Left ventricle myocardium inferior (tissue), 1 donor: ENCODE measurements at regions not wholly inside any gene's neighbourhood (a gene's known extent, or its start where the extent isn't known, plus 50 kb on each side); places are given as distances from the start of the nearest gene placed in this dataset.

ENCODE experiments used
- DNase-seq: peaks from one replicate; pipeline ENCODE4 v3.0.0-alpha.2; 2020
- H3K27ac ChIP-seq: fragments of 200-600 bp; replicated peaks from 2 replicates; pipeline ENCODE4 v1.8.0; 2021
- H3K27me3 ChIP-seq: fragments of 200-600 bp; 2 replicates; pipeline ENCODE4 v1.8.0; 2021; ENCODE audit warnings: low read depth
- H3K36me3 ChIP-seq: fragments of 200-600 bp; 2 replicates; pipeline ENCODE4 v1.8.0; 2021
- H3K4me1 ChIP-seq: fragments of 200-600 bp; 2 replicates; pipeline ENCODE4 v1.8.0; 2021
- H3K4me3 ChIP-seq: fragments of 200-600 bp; 2 replicates; pipeline ENCODE4 v1.8.0; 2021; ENCODE audit warnings: mild to moderate bottlenecking, moderate library complexity
- H3K9me3 ChIP-seq: fragments of 200-600 bp; replicated peaks from 2 replicates; pipeline ENCODE4 v1.8.0; 2021
- CTCF ChIP-seq: fragments of 200-600 bp; IDR thresholded peaks from 2 replicates; pipeline ENCODE4 v1.8.0; 2021; ENCODE audit warnings: antibody characterized with exemption, mild to moderate bottlenecking, borderline replicate concordance
- intact Hi-C: fragments of 100-400 bp; cut with micrococcal nuclease; formaldehyde crosslinking; loops from one replicate; pipeline ENCODE4 v1.11.0; 2022
- donor health status: DM: no; HTN: yes; CAD: no; lungs with severe emphysema.

- DNase-seq: no peak
- no peak overlapping the region for H3K27ac ChIP-seq
- TF ChIP-seq CTCF: no peak
- intact Hi-C loops: no loop called here
- no peaks in the 10 kb centered on the region for H3K36me3 ChIP-seq
- no peaks in the 10 kb centered on the region for H3K4me1 ChIP-seq
- no peaks in the 10 kb centered on the region for H3K9me3 ChIP-seq
- no peak overlapping the region for H3K4me3 ChIP-seq
- H3K27me3 ChIP-seq: no peaks in the 10 kb centered on the region
These were observed 463.9 kb upstream of the ADAMTS9 start for GRCh38 chr3:65151666-65152065.

- TF ChIP-seq CTCF: no peak
- Histone ChIP-seq H3K27ac (no peak overlapping the region), H3K36me3 (no peaks in the 10 kb centered on the region), H3K9me3 (no peaks in the 10 kb centered on the region), H3K4me1 (no peaks in the 10 kb centered on the region), H3K27me3 (no peaks in the 10 kb centered on the region), H3K4me3 (no peak overlapping the region)
- DNase-seq: no peak
- intact Hi-C loops: no loop called here
These were observed 462.1 kb upstream of the ADAMTS9 start for GRCh38 chr3:65149877-65150276.

GRCh38 chr3:65148687-65149086, 460.9 kb upstream of the ADAMTS9 start:
- no peak overlapping the region for H3K27ac ChIP-seq
- intact Hi-C loops: no loop called here
- no peaks in the 10 kb centered on the region for H3K27me3 ChIP-seq
- no peak for TF ChIP-seq CTCF
- no peaks in the 10 kb centered on the region for H3K4me1 ChIP-seq
- H3K36me3 ChIP-seq: no peaks in the 10 kb centered on the region
- H3K4me3 ChIP-seq: no peak overlapping the region
- H3K9me3 ChIP-seq: no peaks in the 10 kb centered on the region
- DNase-seq: no peak

GRCh38 chr3:65146179-65146578, 458.4 kb upstream of the ADAMTS9 start:
- no peak for DNase-seq
- TF ChIP-seq CTCF: no peak
- Histone ChIP-seq H3K27ac (no peak overlapping the region), H3K36me3 (no peaks in the 10 kb centered on the region), H3K4me1 (no peaks in the 10 kb centered on the region), H3K27me3 (no peaks in the 10 kb centered on the region), H3K9me3 (no peaks in the 10 kb centered on the region), H3K4me3 (no peak overlapping the region)
- intact Hi-C loops: no loop called here

- Histone ChIP-seq H3K4me1 (no peaks in the 10 kb centered on the region), H3K4me3 (no peak overlapping the region), H3K27me3 (no peaks in the 10 kb centered on the region), H3K9me3 (no peaks in the 10 kb centered on the region), H3K36me3 (no peaks in the 10 kb centered on the region), H3K27ac (no peak overlapping the region)
- TF ChIP-seq CTCF: no peak
- intact Hi-C loops: no loop called here
- no peak for DNase-seq
These were observed 457.9 kb upstream of the ADAMTS9 start for GRCh38 chr3:65145680-65146079.

GRCh38 chr3:65144791-65145351, 457.1 kb upstream of the ADAMTS9 start:
- H3K36me3 ChIP-seq: no peaks in the 10 kb centered on the region
- no peak overlapping the region for H3K4me3 ChIP-seq
- intact Hi-C loops: no loop called here
- no peaks in the 10 kb centered on the region for H3K27me3 ChIP-seq
- DNase-seq: no peak
- no peak for TF ChIP-seq CTCF
- H3K27ac ChIP-seq: no peak overlapping the region
- H3K4me1 ChIP-seq: no peaks in the 10 kb centered on the region
- no peaks in the 10 kb centered on the region for H3K9me3 ChIP-seq
